ENCODE measurements at regions not wholly inside any gene's neighbourhood (a gene's known extent, or its start where the extent isn't known, plus 50 kb on each side); places are given as distances from the start of the nearest gene placed in this dataset.

DNA sequence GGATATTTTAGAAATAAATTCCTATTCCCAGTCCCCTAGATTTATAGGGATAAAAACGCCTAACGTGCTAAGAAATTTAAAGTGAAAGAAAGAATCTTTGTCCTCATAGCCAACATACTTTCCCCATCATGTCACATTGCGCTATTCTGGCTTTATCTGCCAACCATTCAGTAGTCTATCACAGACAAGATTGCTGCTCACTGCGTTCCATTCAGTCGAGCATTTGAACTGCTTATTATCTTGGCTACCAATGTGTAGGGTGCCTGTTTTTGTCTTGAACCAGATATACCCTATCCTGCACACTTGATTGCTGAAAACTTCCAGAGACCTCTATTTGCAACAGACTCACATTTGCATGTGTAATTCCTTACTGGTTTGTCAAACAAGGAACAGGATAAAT, 751.5 kb downstream of the EPHA7 start:
- TF ChIP-seq CTCF (conservative IDR thresholded peaks at IDR 0.05) = no peak
- TF ChIP-seq EZH2 (IDR thresholded peaks at IDR 0.05; ENCODE audit: low read depth) = no peak
